Fibroblast of skin of back (primary cell): ENCODE measurements at regions not wholly inside any gene's neighbourhood (a gene's known extent, or its start where the extent isn't known, plus 50 kb on each side); places are given as distances from the start of the nearest gene placed in this dataset.

ENCODE experiments used
- DNase-seq: peaks from one replicate; pipeline ENCODE4 v3.0.0-alpha.2; 2013

- no peak for DNase-seq
These were observed 199.2 kb upstream of the TMC3 start for GRCh38 chr15:81573098-81573746.

- no peak for DNase-seq
These were observed 198.2 kb upstream of the TMC3 start for GRCh38 chr15:81572190-81572589.

GRCh38 chr15:81569286-81570080, 195.5 kb upstream of the TMC3 start:
- no peak for DNase-seq

GRCh38 chr15:81567924-81568323, 193.9 kb upstream of the TMC3 start:
- DNase-seq = no peak

DNA sequence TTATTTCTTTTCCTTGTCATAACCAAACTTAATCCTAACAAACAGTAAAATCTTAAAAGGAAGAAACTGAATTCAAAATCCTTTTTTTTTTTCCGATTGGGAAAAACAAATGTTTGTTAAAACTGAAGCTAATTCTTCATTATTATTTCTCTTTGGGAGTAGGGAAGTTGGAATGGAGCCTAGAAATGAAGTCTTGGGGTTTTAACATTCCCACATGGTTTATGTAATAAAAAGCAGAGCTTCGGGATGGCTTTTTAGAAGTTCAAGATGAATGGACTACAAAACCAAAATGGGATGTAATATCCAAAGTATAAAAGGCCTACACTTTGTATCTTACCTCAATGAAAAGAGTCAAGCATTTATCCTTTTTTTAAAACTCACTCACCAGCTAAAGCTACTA, 189.0 kb upstream of the TMC3 start:
- DNase-seq = no peak

DNA sequence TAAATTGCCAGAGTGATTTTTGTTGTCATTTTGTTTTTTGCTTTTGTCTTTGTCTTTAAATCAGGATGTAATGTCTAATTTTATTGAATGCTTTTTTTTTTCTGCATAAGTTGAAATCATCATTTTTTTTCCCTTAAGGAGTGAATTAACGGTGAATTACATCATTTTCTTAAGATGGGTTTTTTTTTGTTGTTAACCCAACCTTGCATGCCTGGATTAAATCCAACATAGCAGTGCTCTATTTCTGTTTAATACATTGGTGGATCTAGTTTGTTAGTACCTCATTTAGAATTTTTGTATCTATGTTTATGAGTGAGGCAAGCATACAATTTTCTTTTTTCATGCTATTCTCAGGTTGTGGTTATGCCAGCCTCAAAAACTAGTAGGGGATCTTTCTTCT, 186.4 kb upstream of the TMC3 start:
- DNase-seq = no peak

GRCh38 chr15:81558056-81558455, 184.0 kb upstream of the TMC3 start:
- no peak for DNase-seq

DNA sequence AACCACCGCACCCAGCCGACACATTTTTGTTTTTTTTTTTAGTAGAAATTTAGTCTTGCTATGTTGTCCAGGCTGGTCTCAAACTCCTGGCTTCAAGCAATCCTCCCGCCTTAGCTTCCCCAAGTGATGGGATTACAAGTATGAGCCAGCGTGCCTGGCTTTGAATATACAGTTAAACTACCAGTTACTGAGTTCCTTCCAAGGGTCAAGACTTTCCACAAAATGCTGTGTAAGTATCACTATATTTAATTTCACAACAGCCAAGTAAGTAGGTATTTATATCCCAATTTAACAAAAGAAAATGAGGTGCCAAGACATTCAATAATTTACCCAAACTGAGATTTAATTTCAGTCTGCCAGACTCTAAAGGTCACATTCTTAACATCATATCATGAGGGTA, 181.3 kb upstream of the TMC3 start:
- DNase-seq = no peak

DNA sequence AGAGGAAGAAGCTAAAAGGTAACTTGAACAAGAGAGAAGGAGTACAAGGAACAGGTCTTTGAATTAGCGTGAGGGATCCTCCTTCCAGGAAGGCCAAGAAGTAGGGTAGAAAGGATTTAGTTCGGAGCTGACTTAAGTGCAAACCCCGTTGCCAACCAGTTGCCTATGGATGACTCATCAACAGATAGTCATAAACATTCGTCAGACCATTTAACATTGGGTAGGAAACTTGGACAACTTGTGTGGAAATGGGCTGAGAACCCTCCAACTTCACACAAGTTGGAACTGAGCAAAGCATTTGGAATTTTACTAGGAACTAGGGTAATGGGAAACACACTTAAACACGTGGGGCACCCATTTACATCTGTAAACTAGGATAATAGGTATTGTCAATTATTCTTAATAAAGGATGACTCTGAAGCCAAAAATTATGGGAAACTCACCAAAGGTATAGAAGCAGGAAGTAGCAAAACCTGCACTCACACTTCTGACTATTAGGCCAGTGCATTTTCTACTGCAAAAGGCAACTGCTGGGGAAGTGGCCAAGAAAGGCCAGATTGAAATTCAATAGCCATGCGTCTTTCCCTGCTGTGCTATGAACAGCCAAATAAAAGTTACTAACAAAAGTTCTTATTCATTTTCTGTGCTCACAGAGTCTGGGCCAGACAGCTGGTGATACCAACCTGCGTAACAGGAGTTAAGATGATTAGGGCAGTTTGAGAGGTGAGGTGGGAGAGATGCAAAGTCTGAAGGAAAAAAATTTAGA, 174.5 kb upstream of the TMC3 start:
- peak; percentile 4 for DNase-seq

DNA sequence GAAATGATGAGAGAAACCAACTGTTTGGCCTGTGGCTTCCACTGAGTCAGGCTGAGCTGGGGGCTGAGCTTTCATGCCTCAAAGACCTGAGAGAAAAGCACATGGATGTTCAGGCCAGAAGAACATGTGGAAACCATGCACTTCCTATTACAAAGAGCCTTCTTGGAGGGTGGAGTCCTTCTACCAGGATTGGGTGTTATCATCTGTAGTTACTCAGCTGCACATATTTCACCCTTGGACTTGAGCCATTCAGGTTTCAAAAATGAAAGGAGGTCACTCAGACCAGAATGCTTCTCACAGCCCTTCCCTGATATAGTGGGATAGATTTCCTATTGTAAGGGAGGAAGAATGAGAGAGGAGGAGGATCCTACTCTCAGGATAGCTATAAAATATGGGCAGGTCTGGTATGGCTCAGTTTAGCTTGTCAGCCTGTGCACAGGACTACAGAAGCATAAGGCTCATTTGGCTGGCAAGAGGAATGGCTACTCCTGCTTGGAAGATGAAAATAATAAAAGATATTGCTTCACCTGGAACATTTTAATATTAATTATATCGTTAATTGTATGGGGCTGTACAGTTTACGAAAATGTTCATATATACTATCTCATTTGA, 173.6 kb upstream of the TMC3 start:
- DNase-seq = no peak

DNA sequence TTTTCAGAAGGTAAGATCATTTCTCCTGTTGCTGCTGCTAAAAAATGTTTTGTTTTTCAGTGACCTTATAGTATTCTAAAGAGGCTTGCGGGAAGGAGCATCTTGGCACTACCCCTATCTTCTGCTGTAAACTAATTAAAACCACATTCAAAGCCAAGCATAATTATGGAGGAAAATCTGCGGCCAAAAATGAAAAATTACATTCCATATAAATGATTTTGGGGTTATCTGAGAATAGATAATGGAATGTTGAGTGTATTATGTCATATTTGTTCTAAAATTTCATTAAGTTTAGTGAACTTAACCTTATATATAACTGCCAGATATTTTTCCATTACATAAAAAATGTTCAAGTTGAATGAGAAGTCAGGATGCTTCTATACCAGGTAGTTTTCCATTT, 170.4 kb upstream of the TMC3 start:
- DNase-seq = no peak

DNA sequence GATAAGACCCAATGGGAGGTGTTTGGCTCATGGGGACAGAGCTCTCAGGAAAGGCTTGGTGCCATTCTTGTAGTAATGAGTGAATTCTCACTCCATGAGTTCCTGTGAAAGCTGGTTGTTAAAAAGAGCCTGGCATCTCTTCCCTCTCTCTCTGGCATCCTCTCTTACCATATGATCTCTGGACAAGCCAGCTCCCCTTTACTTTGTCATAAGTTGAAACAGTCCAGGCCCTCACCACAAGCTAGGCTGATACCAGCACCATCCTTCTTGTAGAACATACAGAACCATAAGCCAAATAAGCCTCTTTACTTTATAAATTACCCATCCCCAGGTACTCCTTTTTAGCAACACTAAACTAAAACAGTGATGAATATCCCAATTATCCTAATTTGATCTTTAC, 166.9 kb upstream of the TMC3 start:
- no peak for DNase-seq

DNA sequence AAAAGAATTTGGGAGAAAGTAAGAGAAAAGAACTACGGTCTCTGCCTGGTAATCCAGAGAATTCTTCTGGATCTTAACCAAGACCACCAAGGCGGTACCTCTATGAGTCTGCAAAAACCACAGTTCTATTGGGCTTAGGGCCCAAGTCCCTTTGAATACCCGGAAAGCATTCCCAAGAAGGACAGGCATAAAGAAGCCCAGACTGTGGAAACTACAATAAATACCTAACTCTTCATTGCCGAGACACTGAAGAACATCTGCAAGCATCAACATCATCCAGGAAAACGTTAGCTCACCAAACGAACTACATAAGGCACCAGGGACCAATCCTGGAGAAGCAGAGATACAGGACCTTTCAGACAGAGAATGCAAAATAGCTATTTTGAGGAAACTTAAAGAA, 162.3 kb upstream of the TMC3 start:
- DNase-seq = no peak

- DNase-seq = no peak
These were observed 160.1 kb upstream of the TMC3 start for GRCh38 chr15:81534124-81534523.

DNA sequence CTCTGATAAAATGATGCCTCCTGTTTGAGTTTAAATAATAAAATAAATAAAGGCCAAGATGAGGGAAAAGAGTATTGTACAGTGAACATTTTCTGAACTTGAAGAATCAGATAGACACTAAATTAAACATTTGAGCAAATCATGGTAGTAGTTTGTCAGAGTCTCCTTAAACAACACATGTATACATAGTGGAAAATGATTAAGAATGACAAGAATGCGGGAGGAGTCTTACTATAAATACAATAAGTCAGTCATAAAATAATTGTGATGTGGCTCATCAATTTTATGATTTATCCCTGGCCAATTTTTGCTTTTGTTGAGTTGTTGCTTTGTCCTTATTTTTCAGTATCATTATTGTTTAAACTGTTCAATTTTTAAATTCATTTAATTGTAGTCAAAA, 158.0 kb upstream of the TMC3 start:
- DNase-seq = peak; percentile 68

GRCh38 chr15:81531109-81531592, 157.1 kb upstream of the TMC3 start:
- DNase-seq = peak; percentile 70

- DNase-seq = no peak
These were observed 156.3 kb upstream of the TMC3 start for GRCh38 chr15:81530271-81530691.

- DNase-seq = peak; percentile 42
These were observed 155.5 kb upstream of the TMC3 start for GRCh38 chr15:81529481-81529880.

DNA sequence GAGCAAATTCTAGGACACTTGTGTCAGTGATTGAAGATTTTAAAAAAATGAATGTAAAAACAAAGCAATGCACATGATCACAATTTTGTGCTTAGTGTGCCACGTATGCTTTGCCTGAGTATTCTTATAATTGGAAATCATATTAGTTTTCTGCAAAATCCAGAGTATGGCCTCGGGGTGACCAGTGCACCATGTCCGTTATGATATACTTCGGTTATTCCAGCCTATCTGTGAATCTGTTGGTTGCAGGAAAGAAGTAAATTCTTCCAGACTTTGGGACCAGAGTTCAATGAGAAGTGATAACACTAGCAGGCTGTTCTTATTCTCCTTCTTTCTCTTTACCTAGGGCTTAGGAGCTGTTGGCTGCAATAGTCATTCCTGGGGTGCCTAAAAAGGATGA, 152.0 kb upstream of the TMC3 start:
- no peak for DNase-seq

DNA sequence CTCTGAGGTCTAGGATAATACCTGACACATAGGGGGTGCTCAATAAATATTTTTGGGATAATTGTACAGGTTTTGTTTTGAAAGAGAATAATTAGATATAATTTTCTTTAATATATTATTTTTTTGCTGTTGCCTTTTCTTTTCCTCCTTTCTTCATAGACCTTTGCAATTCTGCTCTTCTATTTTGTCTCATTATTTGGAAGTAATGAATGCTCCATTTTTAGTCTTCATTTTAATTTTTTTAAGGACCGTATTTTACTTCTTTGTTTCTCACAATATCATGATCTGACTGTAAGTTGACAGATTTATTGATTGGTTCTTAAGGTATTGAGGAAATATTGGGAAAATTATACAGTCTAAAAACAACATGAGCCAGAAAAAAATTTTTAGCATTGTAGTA, 150.5 kb upstream of the TMC3 start:
- DNase-seq = no peak

DNA sequence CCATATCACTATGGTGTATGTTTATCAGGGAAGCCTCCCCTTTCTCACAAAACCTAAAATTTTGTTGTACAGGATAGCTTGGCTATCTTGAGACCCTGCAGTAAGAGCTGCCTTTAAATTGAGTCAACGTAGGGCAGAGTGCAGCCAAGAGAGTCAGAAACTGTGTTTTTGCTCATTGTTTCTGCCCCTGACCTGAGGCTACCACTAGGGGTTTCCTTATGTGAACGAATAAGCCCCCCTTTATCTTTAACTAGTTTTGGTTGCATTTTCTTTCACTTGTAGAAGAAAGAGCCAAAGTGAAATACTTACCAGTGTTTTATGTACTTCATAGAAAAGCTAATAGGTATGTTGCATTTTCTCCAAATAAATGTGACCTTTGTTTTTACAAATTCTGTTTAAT, 149.9 kb upstream of the TMC3 start:
- no peak for DNase-seq

DNA sequence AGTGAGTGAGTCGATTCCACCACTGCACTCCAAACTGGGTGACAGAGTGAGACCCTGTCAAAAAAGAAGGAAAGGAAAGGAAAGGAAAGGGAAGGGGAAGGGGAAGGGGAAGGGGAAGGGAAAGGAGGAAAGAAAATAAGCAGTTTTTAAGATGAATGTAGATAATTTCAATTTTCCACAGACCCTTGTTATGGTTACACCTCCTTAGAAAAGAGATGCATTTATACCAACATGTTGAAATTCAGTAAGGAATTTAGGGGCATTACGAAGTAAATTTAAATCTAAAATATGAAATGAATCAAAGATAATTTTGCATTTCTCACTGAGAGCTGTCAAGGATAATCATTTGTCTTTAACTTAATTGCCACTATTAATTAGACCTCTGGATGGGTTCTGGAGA, 146.5 kb upstream of the TMC3 start:
- DNase-seq = no peak

- DNase-seq = peak; percentile 87
These were observed 142.4 kb upstream of the TMC3 start for GRCh38 chr15:81516461-81516860.
